H9 (cell line): ENCODE measurements at regions not wholly inside any gene's neighbourhood (a gene's known extent, or its start where the extent isn't known, plus 50 kb on each side); places are given as distances from the start of the nearest gene placed in this dataset.

Experiments used
- DNase-seq: peaks from one replicate; pipeline ENCODE4 v3.0.0-alpha.2; 2017
- H2AFZ ChIP-seq: one replicate; pipeline ENCODE4 v1.6.1; 2013; ENCODE audit warnings: mild to moderate bottlenecking, low read length, control low read depth, moderate library complexity
- H2AK5ac ChIP-seq: 2 replicates; pipeline ENCODE4 v1.6.1; 2013; ENCODE audit warnings: low read length, control low read depth, mixed read lengths; ENCODE audit not compliant: insufficient read length
- H2BK120ac ChIP-seq: one replicate; pipeline ENCODE4 v1.6.1; 2013; ENCODE audit warnings: low read depth, mild to moderate bottlenecking, low read length, control low read depth, inconsistent platforms; ENCODE audit not compliant: poor library complexity, severe bottlenecking
- H2BK12ac ChIP-seq: 2 replicates; pipeline ENCODE4 v1.6.1; 2013; ENCODE audit warnings: low read length, control low read depth, mixed read lengths, low read depth; ENCODE audit not compliant: insufficient read length
- H2BK15ac ChIP-seq: 2 replicates; pipeline ENCODE4 v1.6.1; 2013; ENCODE audit warnings: low read depth, low read length, control low read depth
- H2BK20ac ChIP-seq: one replicate; pipeline ENCODE4 v1.6.1; 2013; ENCODE audit warnings: low read depth, mild to moderate bottlenecking, low read length, control low read depth, inconsistent platforms; ENCODE audit not compliant: poor library complexity, severe bottlenecking
- H2BK5ac ChIP-seq: 2 replicates; pipeline ENCODE4 v1.6.1; 2013; ENCODE audit warnings: low read length, control low read depth, mixed read lengths; ENCODE audit not compliant: insufficient read length
- H3K14ac ChIP-seq: 2 replicates; pipeline ENCODE4 v1.6.1; 2013; ENCODE audit warnings: low read length, control low read depth; ENCODE audit not compliant: insufficient read depth
- H3K18ac ChIP-seq: 2 replicates; pipeline ENCODE4 v1.6.1; 2013; ENCODE audit warnings: low read depth, mild to moderate bottlenecking, mixed read lengths, low read length, control low read depth; ENCODE audit not compliant: insufficient read length
- H3K23ac ChIP-seq: 2 replicates; pipeline ENCODE4 v1.6.1; 2013; ENCODE audit warnings: low read length, control low read depth, mixed read lengths, low read depth; ENCODE audit not compliant: insufficient read length
- H3K23me2 ChIP-seq: 2 replicates; pipeline ENCODE4 v1.6.1; 2013; ENCODE audit warnings: low read depth, mild to moderate bottlenecking, mixed read lengths, low read length, control low read depth; ENCODE audit not compliant: insufficient read length, poor library complexity, severe bottlenecking
- H3K27ac ChIP-seq: 2 replicates; pipeline ENCODE4 v1.5.1; 2013; ENCODE audit warnings: low read length, control low read depth, mixed read lengths, low read depth; ENCODE audit not compliant: insufficient read length
- H3K27me3 ChIP-seq: 2 replicates; pipeline ENCODE4 v1.6.1; 2013; ENCODE audit warnings: low read length, control low read depth, inconsistent platforms; ENCODE audit not compliant: insufficient read depth
- H3K4ac ChIP-seq: 2 replicates; pipeline ENCODE4 v1.6.1; 2013; ENCODE audit warnings: low read depth, mild to moderate bottlenecking, control low read depth, inconsistent platforms, low read length, moderate library complexity
- H3K4me1 ChIP-seq: 2 replicates; pipeline ENCODE4 v1.6.1; 2013; ENCODE audit warnings: low read length, control low read depth, inconsistent platforms; ENCODE audit not compliant: insufficient read depth
- H3K4me2 ChIP-seq: 2 replicates; pipeline ENCODE4 v1.6.1; 2013; ENCODE audit warnings: low read length, control low read depth, mixed read lengths; ENCODE audit not compliant: insufficient read length, insufficient read depth
- H3K56ac ChIP-seq: 2 replicates; pipeline ENCODE4 v1.6.1; 2013; ENCODE audit warnings: low read depth, mild to moderate bottlenecking, mixed read lengths, low read length, control low read depth; ENCODE audit not compliant: insufficient read length
- H3K79me1 ChIP-seq: 2 replicates; pipeline ENCODE4 v1.6.1; 2013; ENCODE audit warnings: low read depth, mild to moderate bottlenecking, moderate library complexity, low read length, control low read depth, inconsistent platforms; ENCODE audit not compliant: insufficient read depth, poor library complexity, severe bottlenecking
- H3K79me2 ChIP-seq: 2 replicates; pipeline ENCODE4 v1.6.1; 2013; ENCODE audit warnings: low read length, control low read depth, inconsistent platforms; ENCODE audit not compliant: insufficient read depth
- H3K9ac ChIP-seq: 2 replicates; pipeline ENCODE4 v1.6.1; 2013; ENCODE audit warnings: low read length, control low read depth, mixed read lengths; ENCODE audit not compliant: insufficient read length; ENCODE audit errors: extremely low read depth
- H3K9me3 ChIP-seq: one replicate; pipeline ENCODE4 v1.6.1; 2013; ENCODE audit warnings: low read depth, low read length, inconsistent platforms; ENCODE audit not compliant: control insufficient read depth
- H3T11ph ChIP-seq: one replicate; pipeline ENCODE4 v1.6.1; 2013; ENCODE audit warnings: mild to moderate bottlenecking, low read length, control low read depth, inconsistent platforms
- H4K20me1 ChIP-seq: one replicate; pipeline ENCODE4 v1.6.1; 2013; ENCODE audit not compliant: control insufficient read depth, insufficient read length, insufficient read depth
- H4K5ac ChIP-seq: 2 replicates; pipeline ENCODE4 v1.6.1; 2013; ENCODE audit warnings: low read depth, mild to moderate bottlenecking, mixed read lengths, low read length, control low read depth; ENCODE audit not compliant: insufficient read length
- H4K8ac ChIP-seq: replicated peaks from 2 replicates; pipeline ENCODE4 v1.6.1; 2013; ENCODE audit warnings: low read length, control low read depth, mixed read lengths, low read depth; ENCODE audit not compliant: insufficient read length
- H4K91ac ChIP-seq: 2 replicates; pipeline ENCODE4 v1.6.1; 2013; ENCODE audit warnings: low read depth, mild to moderate bottlenecking, moderate library complexity, mixed read lengths, low read length, control low read depth; ENCODE audit not compliant: insufficient read length
- H3K27ac Mint-ChIP-seq, 3 experiments: 2 replicates in 2 of 3; 3 replicates in 1 of 3; pipeline ENCODE4 v1.8.0; 2020 to 2021; ENCODE audit warnings: mixed read lengths in 3 of 3, mild to moderate bottlenecking in 1 of 3, moderate library complexity in 1 of 3
- H3K27me3 Mint-ChIP-seq: 2 replicates; pipeline ENCODE4 v1.8.0; 2021; ENCODE audit warnings: low read depth, mild to moderate bottlenecking, moderate library complexity, mixed read lengths
- H3K36me3 Mint-ChIP-seq, 3 experiments: 2 replicates in 2 of 3; 3 replicates in 1 of 3; pipeline ENCODE4 v1.8.0; 2020 to 2021; ENCODE audit warnings: low read depth in 3 of 3, mixed read lengths in 3 of 3; ENCODE audit not compliant: insufficient read depth in 1 of 3
- H3K4me1 Mint-ChIP-seq, 2 experiments: 2 replicates each; pipeline ENCODE4 v1.8.0; 2020; ENCODE audit warnings: mixed read lengths in 2 of 2
- H3K4me3 Mint-ChIP-seq, 2 experiments: 2 replicates in 1 of 2; 3 replicates in 1 of 2; pipeline ENCODE4 v1.8.0; 2020 to 2021; ENCODE audit warnings: mild to moderate bottlenecking in 2 of 2, mixed read lengths in 2 of 2, moderate library complexity in 1 of 2
- H3K9me3 Mint-ChIP-seq, 2 experiments: 2 replicates in 1 of 2; 3 replicates in 1 of 2; pipeline ENCODE4 v1.8.0; 2020; ENCODE audit warnings: mild to moderate bottlenecking in 2 of 2, mixed read lengths in 2 of 2, moderate library complexity in 1 of 2
- CTCF ChIP-seq: fragments of 200-600 bp; sonication (generic); conservative IDR thresholded peaks from 3 replicates; pipeline ENCODE4 v1.8.0; 2021; ENCODE audit warnings: antibody characterized with exemption, mild to moderate bottlenecking
- WGBS: extraction: QIAGEN DNeasy Blood & Tissue Kit; methylation state at CpG from one replicate; pipeline ENCODE4 v1.1.7; 2013; ENCODE audit warnings: missing lambda C conversion rate, low lambda C conversion rate, mixed read lengths; ENCODE audit not compliant: insufficient read length; ENCODE audit errors: extremely low coverage; 5-methylcytosine and 5-hydroxymethylcytosine counted together

DNA sequence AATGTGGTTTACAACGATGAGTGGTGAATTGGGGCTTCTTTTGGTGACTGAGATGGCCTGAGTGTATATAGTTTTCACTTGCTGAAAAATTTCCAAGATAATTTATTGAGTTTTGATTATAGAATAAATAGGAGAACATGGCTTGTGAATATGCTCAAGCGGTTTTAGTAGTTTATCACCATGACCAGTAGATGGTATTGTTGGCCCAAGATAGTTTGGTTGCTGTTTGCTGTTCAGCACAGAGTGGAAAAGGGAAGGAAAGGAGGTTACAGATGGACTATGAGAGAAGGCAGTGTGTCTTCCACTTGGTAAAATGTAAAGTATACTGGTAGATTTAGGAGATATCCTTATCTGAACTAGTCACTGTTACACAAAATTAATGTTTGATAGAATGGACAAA, 55.8 kb upstream of the POU4F2 start:
- TF ChIP-seq CTCF, result peak; percentile 61
- no peak overlapping the region for H3K27ac Mint-ChIP-seq
- H3K9me3 Mint-ChIP-seq, result no peaks in the 10 kb centered on the region

More for the DNA sequence above, 55.8 kb upstream of the POU4F2 start:
- Histone ChIP-seq H2AK5ac (no peak overlapping the region), H3K9me3 (no peaks in the 10 kb centered on the region), H4K8ac (no peak overlapping the region), H2BK120ac (no peak overlapping the region), H2BK12ac (no peak overlapping the region), H2AFZ (no peak overlapping the region), H3K9ac (no peak overlapping the region), H3K18ac (no peak overlapping the region), H3K4me1 (no peaks in the 10 kb centered on the region), H2BK5ac (no peak overlapping the region), H3K23ac (no peak overlapping the region), H3K79me1 (no peaks in the 10 kb centered on the region), H3K14ac (no peak overlapping the region), H4K5ac (no peak overlapping the region), H3T11ph (no peak overlapping the region), H3K56ac (no peak overlapping the region), H4K91ac (no peak overlapping the region), H3K79me2 (no peaks in the 10 kb centered on the region), H3K27me3 (no peaks in the 10 kb centered on the region), H2BK15ac (no peak overlapping the region), H2BK20ac (no peak overlapping the region), H3K4ac (no peak overlapping the region), H4K20me1 (no peaks in the 10 kb centered on the region), H3K4me2 (no peak overlapping the region), H3K27ac (no peak overlapping the region), H3K23me2 (no peaks in the 10 kb centered on the region)
- WGBS, result no CpG with 5 or more reads among the region's 2 CpGs
- H3K27me3 Mint-ChIP-seq, result no peaks in the 10 kb centered on the region
- no peak for DNase-seq
- no peaks in the 10 kb centered on the region for H3K4me1 Mint-ChIP-seq
- H3K4me3 Mint-ChIP-seq, result no peak overlapping the region
- H3K36me3 Mint-ChIP-seq, result no peaks in the 10 kb centered on the region
